GM23338 (cell line): ENCODE measurements at regions not wholly inside any gene's neighbourhood (a gene's known extent, or its start where the extent isn't known, plus 50 kb on each side); places are given as distances from the start of the nearest gene placed in this dataset.

Source experiments
- EZH2 ChIP-seq: fragments of 200-600 bp; sonication (generic); IDR thresholded peaks from one replicate; pipeline ENCODE4 v1.8.0; 2017; ENCODE audit warnings: antibody characterized with exemption, mild to moderate bottlenecking, low read depth; ENCODE audit not compliant: unreplicated experiment
- EZH2phosphoT487 ChIP-seq: fragments of 200-600 bp; sonication (generic); IDR thresholded peaks from one replicate; pipeline ENCODE4 v1.8.1; 2018; ENCODE audit warnings: antibody characterized with exemption; ENCODE audit not compliant: unreplicated experiment
- POLR2AphosphoS5 ChIP-seq: IDR thresholded peaks from 2 replicates; pipeline ENCODE4 v1.6.1; 2016; ENCODE audit warnings: antibody characterized with exemption, low read depth
- TF ChIP-seq, protein P1 (sequence below), 2 experiments: fragments of 200-600 bp in 1 of 2; sonication (generic) in 1 of 2; conservative IDR thresholded peaks; 2 replicates each; pipeline versions ENCODE4 v1.5.1 to v1.6.1; 2016 to 2017; ENCODE audit warnings: antibody characterized with exemption in 2 of 2, low read depth in 2 of 2, mild to moderate bottlenecking in 2 of 2, moderate library complexity in 1 of 2
- TF ChIP-seq, protein P2 (sequence below): IDR thresholded peaks from 2 replicates; pipeline ENCODE4 v1.6.1; 2016; ENCODE audit warnings: antibody characterized with exemption
- TF ChIP-seq, protein P3 (sequence below): IDR thresholded peaks from one replicate; pipeline ENCODE4 v1.6.1; 2018; ENCODE audit warnings: antibody characterized with exemption; ENCODE audit not compliant: unreplicated experiment

DNA sequence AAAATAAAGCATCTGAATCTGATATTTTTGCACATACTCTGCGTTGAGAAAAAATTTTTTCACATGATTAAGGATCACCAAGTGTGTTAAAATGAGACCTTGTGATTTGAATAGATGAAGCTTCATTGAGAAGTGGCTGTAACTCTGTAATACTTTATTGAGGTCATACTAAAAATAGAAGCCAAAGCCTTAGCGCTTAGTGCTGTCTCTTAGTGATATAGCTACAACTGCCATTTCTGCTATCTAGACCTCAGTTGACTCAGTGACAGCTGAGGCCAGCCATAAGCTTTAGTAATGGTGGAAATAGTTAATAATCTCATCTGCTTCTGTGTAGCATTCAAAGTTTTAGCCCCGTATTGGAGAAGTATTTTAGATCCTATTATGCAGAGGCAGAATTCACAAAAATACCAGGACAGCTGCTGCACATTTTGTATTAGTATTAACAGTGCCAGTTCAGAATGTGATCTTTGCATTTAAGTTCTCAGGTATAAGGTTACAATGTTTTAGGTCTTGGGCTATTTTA, 107.4 kb upstream of the SGCD start:
- TF ChIP-seq, protein P1, sequence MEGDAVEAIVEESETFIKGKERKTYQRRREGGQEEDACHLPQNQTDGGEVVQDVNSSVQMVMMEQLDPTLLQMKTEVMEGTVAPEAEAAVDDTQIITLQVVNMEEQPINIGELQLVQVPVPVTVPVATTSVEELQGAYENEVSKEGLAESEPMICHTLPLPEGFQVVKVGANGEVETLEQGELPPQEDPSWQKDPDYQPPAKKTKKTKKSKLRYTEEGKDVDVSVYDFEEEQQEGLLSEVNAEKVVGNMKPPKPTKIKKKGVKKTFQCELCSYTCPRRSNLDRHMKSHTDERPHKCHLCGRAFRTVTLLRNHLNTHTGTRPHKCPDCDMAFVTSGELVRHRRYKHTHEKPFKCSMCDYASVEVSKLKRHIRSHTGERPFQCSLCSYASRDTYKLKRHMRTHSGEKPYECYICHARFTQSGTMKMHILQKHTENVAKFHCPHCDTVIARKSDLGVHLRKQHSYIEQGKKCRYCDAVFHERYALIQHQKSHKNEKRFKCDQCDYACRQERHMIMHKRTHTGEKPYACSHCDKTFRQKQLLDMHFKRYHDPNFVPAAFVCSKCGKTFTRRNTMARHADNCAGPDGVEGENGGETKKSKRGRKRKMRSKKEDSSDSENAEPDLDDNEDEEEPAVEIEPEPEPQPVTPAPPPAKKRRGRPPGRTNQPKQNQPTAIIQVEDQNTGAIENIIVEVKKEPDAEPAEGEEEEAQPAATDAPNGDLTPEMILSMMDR (conservative IDR thresholded peaks at IDR 0.05; ENCODE audit: low read depth in 2 of 2) = no peak
- TF ChIP-seq EZH2phosphoT487 (no peak), POLR2AphosphoS5 (no peak), EZH2 (no peak)
- TF ChIP-seq, protein P2, sequence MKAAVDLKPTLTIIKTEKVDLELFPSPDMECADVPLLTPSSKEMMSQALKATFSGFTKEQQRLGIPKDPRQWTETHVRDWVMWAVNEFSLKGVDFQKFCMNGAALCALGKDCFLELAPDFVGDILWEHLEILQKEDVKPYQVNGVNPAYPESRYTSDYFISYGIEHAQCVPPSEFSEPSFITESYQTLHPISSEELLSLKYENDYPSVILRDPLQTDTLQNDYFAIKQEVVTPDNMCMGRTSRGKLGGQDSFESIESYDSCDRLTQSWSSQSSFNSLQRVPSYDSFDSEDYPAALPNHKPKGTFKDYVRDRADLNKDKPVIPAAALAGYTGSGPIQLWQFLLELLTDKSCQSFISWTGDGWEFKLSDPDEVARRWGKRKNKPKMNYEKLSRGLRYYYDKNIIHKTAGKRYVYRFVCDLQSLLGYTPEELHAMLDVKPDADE = no peak
- TF ChIP-seq, protein P3, sequence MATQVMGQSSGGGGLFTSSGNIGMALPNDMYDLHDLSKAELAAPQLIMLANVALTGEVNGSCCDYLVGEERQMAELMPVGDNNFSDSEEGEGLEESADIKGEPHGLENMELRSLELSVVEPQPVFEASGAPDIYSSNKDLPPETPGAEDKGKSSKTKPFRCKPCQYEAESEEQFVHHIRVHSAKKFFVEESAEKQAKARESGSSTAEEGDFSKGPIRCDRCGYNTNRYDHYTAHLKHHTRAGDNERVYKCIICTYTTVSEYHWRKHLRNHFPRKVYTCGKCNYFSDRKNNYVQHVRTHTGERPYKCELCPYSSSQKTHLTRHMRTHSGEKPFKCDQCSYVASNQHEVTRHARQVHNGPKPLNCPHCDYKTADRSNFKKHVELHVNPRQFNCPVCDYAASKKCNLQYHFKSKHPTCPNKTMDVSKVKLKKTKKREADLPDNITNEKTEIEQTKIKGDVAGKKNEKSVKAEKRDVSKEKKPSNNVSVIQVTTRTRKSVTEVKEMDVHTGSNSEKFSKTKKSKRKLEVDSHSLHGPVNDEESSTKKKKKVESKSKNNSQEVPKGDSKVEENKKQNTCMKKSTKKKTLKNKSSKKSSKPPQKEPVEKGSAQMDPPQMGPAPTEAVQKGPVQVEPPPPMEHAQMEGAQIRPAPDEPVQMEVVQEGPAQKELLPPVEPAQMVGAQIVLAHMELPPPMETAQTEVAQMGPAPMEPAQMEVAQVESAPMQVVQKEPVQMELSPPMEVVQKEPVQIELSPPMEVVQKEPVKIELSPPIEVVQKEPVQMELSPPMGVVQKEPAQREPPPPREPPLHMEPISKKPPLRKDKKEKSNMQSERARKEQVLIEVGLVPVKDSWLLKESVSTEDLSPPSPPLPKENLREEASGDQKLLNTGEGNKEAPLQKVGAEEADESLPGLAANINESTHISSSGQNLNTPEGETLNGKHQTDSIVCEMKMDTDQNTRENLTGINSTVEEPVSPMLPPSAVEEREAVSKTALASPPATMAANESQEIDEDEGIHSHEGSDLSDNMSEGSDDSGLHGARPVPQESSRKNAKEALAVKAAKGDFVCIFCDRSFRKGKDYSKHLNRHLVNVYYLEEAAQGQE = no peak
